Small intestine (tissue), 7 donors: ENCODE measurements at regions not wholly inside any gene's neighbourhood (a gene's known extent, or its start where the extent isn't known, plus 50 kb on each side); places are given as distances from the start of the nearest gene placed in this dataset.
A peak's percentile ranks its signal among the peaks of the same experiment; 100 is the strongest.

Experiments used
- DNase-seq, 2 donors: peaks; one replicate each; pipeline versions ENCODE4 v3.0.0 to v3.0.0-alpha.2; 2013
- FAIRE-seq: peaks from 2 replicates; lab custom pipeline; 2012; peaks lifted over from hg19 to GRCh38; lab: Jason Lieb, UNC
- H3K27ac ChIP-seq, 3 donors: one replicate each; pipeline ENCODE4 v1.5.1; 2013; ENCODE audit warnings: low read length in 2 of 3, mild to moderate bottlenecking in 2 of 3, control low read depth in 1 of 3, inconsistent platforms in 1 of 3, low read depth in 1 of 3, moderate library complexity in 1 of 3
- H3K27me3 ChIP-seq, 3 donors: one replicate each; pipeline ENCODE4 v1.6.1; 2013; ENCODE audit warnings: low read length in 3 of 3, inconsistent platforms in 1 of 3; ENCODE audit not compliant: control insufficient read depth in 3 of 3, insufficient read depth in 3 of 3
- H3K36me3 ChIP-seq, 3 donors: one replicate each; pipeline ENCODE4 v1.6.1; 2013; ENCODE audit warnings: low read length in 3 of 3, inconsistent platforms in 1 of 3, low read depth in 1 of 3, mild to moderate bottlenecking in 1 of 3, moderate library complexity in 1 of 3; ENCODE audit not compliant: control insufficient read depth in 3 of 3, insufficient read depth in 2 of 3
- H3K4me1 ChIP-seq, 3 donors: one replicate each; pipeline ENCODE4 v1.6.1; 2013; ENCODE audit warnings: low read length in 2 of 3, inconsistent platforms in 1 of 3, low read depth in 1 of 3, mild to moderate bottlenecking in 1 of 3, moderate library complexity in 1 of 3; ENCODE audit not compliant: control insufficient read depth in 3 of 3, insufficient read depth in 2 of 3
- H3K4me3 ChIP-seq, 3 donors: one replicate each; pipeline ENCODE4 v1.5.1; 2013; ENCODE audit warnings: low read length in 3 of 3, control low read depth in 1 of 3, inconsistent platforms in 1 of 3, low read depth in 1 of 3, mild to moderate bottlenecking in 1 of 3, moderate library complexity in 1 of 3
- H3K9me3 ChIP-seq, 2 donors: one replicate each; pipeline ENCODE4 v1.6.1; 2013; ENCODE audit warnings: low read depth in 1 of 2, low read length in 1 of 2; ENCODE audit not compliant: control insufficient read depth in 2 of 2, insufficient read depth in 1 of 2
- WGBS, 3 donors: extraction: QIAGEN DNeasy Blood & Tissue Kit; methylation state at CpG; one replicate each; pipeline ENCODE4 v1.1.7; 2013; 5-methylcytosine and 5-hydroxymethylcytosine counted together
- donor health status: healthy with polysubstance abuse.
- donor health status: control.
- donor health status: control.
- donor health status: Bipolar disorder and iron deficiency.
- donor health status: healthy.

DNA sequence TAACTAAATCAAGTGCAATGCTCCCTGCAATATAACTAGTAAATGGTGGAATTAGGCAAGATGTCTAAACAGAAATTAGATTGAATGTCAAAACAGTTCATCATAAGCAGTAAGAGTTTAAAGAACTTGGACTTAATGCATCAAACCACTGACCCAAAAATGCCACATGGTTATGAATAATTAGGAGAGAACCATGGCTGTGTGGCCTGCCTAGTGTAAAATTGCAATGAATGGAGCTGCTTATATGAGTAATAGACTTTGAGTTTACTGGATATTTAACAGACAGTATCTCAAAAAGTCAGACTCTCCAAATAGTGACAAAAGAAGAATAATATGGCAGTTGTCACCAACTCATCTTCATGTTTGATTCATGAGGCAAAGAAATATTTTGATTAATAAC lies 101.6 kb upstream of the COL5A2 start:
- no peaks in the 10 kb centered on the region for H3K4me1 ChIP-seq
- no peaks in the 10 kb centered on the region for H3K36me3 ChIP-seq
- DNase-seq (no peak), FAIRE-seq (no peak)
- H3K27ac ChIP-seq: no peak overlapping the region
- no peaks in the 10 kb centered on the region for H3K27me3 ChIP-seq
- no peak overlapping the region for H3K4me3 ChIP-seq
- H3K9me3 ChIP-seq: peaks cover 0 to 3% of the 10 kb centered on the region in 2 donors

DNA sequence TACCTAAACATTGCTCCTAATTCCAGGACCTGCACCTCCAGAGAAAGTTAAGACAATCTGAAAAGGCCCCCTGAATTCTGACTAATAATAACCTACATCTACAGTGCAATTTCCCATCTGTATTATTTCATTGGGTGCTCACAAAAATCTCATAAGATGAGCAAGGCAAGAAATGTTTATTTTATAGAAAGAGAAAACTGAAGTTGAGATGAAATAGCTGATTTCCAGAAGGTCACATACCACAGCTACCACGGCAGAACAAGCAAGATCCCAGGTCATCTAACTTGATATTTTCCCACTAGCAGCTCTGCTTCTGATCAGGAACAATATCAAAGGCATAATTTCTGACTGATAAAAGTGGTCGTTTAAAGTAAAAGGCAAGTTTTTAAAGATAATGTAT lies 105.8 kb upstream of the COL5A2 start:
- no peak for DNase-seq
- H3K9me3 ChIP-seq: no peaks in the 10 kb centered on the region
- H3K4me1 ChIP-seq: no peaks in the 10 kb centered on the region
- no peaks in the 10 kb centered on the region for H3K27me3 ChIP-seq
- no peaks in the 10 kb centered on the region for H3K36me3 ChIP-seq
- FAIRE-seq: no peak
- WGBS, 3 donors: 44 to 50% (median 48%) methylated on average over 2 of the region's 2 CpGs
- H3K4me3 ChIP-seq: no peak overlapping the region
- H3K27ac ChIP-seq: no peak overlapping the region

DNA sequence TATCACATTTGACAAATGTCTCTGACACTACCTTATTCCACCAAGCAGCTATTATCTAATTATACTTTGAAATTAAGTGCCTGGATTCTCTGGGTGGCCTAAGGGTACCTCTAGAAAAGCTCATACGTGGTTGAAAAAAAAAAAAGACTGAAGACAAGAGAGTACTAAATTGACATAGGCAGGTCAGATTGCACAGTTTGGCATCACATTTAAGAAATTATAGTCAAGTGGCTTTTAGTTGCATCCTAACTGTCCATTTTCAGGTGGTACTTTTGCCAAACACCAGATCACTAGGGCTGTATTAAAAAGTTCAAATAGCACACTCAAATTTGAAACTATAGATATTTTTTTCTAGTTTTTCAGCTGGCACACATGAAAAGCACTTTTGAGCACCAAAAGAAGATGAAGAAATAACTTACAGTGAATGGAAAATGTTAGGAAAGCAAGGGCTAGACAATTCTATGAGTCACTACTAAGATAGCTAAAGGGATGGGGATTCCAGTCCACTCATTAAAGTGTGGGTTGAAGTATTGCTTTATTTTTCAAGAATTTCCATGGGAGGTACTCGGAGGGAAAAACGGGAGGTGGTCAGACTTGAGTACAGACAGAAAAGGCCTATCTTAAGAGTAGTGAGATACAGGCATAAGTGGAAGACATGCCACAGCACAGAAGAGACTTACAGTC lies 106.5 kb upstream of the COL5A2 start:
- no peak for FAIRE-seq
- Histone ChIP-seq H3K4me1 (no peaks in the 10 kb centered on the region), H3K27ac (no peak overlapping the region), H3K4me3 (no peak overlapping the region), H3K36me3 (no peaks in the 10 kb centered on the region), H3K9me3 (no peaks in the 10 kb centered on the region), H3K27me3 (no peaks in the 10 kb centered on the region)
- 66 to 81% (median 72%) methylated on average over 3 of the region's 3 CpGs for WGBS, 3 donors
- DNase-seq: no peak

DNA sequence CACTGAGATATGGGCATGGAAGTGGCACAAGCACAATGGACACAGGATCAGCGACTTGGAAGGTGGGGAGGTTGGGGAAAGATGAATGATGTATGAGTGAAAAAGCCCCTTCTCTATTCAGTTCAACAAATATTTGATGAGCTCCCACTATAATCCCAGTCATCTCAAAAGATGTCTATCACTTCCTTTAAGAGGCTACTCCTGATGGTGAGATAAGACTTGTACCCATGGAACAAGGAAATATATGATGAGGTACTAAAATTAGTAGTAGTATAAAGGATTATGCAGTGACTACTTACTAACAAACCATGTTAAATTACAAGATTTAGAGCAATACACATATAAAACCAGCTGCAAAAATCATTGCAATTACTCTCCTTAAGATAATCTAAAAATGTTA lies 107.8 kb upstream of the COL5A2 start:
- Histone ChIP-seq H3K4me3 (no peak overlapping the region), H3K9me3 (no peaks in the 10 kb centered on the region), H3K4me1 (no peaks in the 10 kb centered on the region), H3K27me3 (no peaks in the 10 kb centered on the region), H3K36me3 (no peaks in the 10 kb centered on the region), H3K27ac (no peak overlapping the region)
- WGBS, 3 donors: 43 to 74% (median 54%) methylated on average over 1 of the region's 1 CpG
- FAIRE-seq (no peak), DNase-seq (no peak)

DNA sequence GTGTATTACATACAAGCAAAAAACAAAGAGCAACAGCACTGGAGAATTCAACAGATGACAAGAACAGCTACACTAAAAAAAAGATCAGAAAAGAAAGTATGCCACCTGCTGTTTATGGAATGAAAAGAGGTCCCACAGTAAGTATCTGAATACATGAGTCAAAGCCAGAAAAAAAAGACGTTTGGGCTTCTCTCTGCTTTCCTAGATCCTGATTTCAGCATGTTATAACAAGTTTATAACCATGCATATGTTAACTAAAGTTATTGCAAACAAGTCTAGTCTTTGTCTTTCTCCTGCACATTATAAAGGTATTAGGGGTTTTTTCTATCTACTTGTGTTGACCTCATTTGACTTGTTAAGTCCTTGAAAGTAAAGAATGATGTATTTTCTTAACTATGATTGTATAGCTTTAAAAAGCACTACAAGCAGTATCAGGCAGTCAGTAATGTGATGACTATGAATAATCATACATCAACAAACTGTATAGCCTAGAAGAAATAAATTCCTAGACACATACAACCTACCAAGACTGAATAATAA lies 108.5 kb upstream of the COL5A2 start:
- Histone ChIP-seq H3K27me3 (no peaks in the 10 kb centered on the region), H3K9me3 (no peaks in the 10 kb centered on the region), H3K4me1 (no peaks in the 10 kb centered on the region), H3K27ac (no peak overlapping the region), H3K36me3 (no peaks in the 10 kb centered on the region), H3K4me3 (no peak overlapping the region)
- DNase-seq (peak; percentile 27 to 56), FAIRE-seq (no peak)
- 3% methylated on average over 1 of the region's 1 CpG for WGBS, 3 donors

DNA sequence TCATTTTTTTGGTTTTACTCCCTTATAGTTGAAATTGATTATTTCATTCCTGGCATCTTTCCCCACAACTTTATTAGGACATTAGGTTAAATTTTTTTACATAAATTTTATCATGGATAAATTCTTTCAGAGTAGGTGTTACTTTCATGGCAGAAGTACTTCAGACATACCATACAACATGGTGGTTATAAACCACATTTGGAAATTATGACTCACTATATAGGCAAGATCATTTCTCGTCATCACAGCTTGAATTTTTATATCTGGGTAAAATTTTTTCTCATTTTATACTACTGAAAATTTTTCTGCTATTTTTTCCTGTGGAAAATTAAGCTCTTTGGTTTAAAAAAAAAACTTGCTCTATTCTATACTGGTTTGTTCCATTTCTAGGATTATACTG lies 111.9 kb upstream of the COL5A2 start:
- no peaks in the 10 kb centered on the region for H3K4me1 ChIP-seq
- no peaks in the 10 kb centered on the region for H3K9me3 ChIP-seq
- H3K36me3 ChIP-seq: no peaks in the 10 kb centered on the region
- H3K27ac ChIP-seq: no peak overlapping the region
- WGBS, 3 donors: 73 to 82% (median 78%) methylated on average over 1 of the region's 1 CpG
- DNase-seq (no peak), FAIRE-seq (no peak)
- H3K27me3 ChIP-seq: no peaks in the 10 kb centered on the region
- H3K4me3 ChIP-seq: no peak overlapping the region

DNA sequence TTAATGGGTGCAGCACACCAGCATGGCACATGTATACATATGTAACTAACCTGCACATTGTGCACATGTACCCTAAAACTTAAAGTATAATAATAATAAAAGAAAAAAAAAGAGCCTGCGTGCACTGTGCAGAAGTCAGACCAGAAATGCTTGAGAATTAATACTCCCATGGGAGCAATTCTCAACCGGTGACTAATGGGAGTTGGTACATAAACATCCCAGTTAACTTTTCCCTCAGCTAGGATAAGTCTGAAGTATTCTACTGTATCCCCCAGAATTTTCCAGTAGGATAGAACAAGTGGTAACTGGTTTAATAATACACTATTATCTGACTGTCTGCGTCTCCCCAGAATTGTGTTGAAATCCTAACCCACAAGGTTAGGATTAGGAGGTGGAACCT lies 113.6 kb upstream of the COL5A2 start:
- WGBS, 3 donors: 87 to 96% (median 93%) methylated on average over 3 of the region's 3 CpGs
- Histone ChIP-seq H3K9me3 (no peaks in the 10 kb centered on the region), H3K27ac (no peak overlapping the region), H3K4me1 (no peaks in the 10 kb centered on the region), H3K36me3 (no peaks in the 10 kb centered on the region), H3K4me3 (no peak overlapping the region), H3K27me3 (no peaks in the 10 kb centered on the region)
- DNase-seq: no peak
- no peak for FAIRE-seq

DNA sequence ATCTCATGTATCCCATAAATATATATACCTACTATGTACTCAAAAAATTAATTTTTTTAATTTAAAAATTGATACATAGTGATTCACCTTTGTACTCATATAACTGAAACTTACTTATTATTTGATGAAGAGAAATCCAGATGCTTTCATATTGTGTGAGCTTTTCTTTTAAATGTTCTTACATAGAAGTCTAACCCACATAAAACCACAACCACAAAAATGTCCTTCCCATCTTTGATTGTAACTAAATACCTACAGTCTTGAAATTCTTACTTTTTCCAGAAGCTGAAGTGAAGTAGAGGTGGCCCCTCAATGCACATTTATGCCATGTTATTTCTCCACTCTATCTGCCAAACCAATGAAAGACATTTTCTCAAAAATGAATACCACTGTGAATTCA lies 117.9 kb upstream of the COL5A2 start:
- Histone ChIP-seq H3K27me3 (no peaks in the 10 kb centered on the region), H3K4me3 (no peak overlapping the region), H3K36me3 (no peaks in the 10 kb centered on the region), H3K27ac (no peak overlapping the region), H3K4me1 (no peaks in the 10 kb centered on the region), H3K9me3 (no peaks in the 10 kb centered on the region)
- DNase-seq (no peak), FAIRE-seq (no peak)

DNA sequence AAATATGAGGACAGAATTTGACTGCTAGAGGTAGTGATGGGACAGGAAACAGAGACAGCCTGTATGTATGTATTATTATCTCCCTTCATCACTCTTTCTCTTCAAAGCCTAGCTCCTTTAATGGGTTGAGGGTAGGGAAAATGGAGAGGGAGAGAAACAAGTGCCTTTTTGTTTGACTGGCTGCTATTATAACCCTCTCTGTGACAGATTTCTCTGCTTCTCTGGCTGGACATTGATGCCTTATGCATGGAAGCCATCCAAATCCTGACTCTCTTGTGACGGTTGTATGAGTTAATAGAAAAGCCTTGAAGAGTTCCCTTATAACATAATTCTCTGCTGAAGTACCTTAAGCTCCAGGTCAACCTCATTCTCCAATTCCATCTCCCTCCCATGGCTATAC lies 118.5 kb upstream of the COL5A2 start:
- H3K4me3 ChIP-seq: no peak overlapping the region
- H3K36me3 ChIP-seq: no peaks in the 10 kb centered on the region
- H3K9me3 ChIP-seq: no peaks in the 10 kb centered on the region
- no peaks in the 10 kb centered on the region for H3K27me3 ChIP-seq
- DNase-seq (no peak), FAIRE-seq (no peak)
- H3K27ac ChIP-seq: no peak overlapping the region
- H3K4me1 ChIP-seq: no peaks in the 10 kb centered on the region
- WGBS, 3 donors: 70 to 81% (median 80%) methylated on average over 1 of the region's 1 CpG
